ENCODE measurements at regions not wholly inside any gene's neighbourhood (a gene's known extent, or its start where the extent isn't known, plus 50 kb on each side); places are given as distances from the start of the nearest gene placed in this dataset.

DNA sequence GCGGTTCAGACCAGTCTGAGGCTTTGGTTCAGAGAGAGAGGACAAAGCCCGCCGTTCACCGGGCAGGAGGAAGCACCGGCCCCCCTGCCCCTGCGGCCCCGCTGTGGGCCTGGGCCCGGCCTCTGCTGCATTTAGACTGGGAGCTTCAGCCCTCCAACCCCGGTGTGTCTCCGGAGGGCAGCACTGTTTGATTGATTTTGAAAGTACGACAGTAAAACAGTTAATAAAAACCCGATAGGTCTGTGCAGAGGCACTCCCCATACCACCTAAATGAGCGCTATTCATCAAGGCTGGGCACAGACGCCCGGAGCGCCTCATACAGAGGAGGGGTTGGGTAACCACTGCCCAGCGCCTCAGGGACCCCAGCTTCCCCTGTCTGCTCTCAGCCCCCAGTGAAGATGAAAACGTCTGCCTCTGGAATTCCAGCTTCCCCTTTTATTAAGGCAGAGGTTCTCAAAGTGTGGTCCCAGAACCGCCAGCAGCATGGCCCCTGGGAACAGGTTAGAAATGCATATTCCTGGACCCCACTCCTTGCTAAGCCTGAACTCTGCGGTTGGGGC is 256.7 kb upstream of the TLE3 start:
- TF ChIP-seq, protein P1, sequence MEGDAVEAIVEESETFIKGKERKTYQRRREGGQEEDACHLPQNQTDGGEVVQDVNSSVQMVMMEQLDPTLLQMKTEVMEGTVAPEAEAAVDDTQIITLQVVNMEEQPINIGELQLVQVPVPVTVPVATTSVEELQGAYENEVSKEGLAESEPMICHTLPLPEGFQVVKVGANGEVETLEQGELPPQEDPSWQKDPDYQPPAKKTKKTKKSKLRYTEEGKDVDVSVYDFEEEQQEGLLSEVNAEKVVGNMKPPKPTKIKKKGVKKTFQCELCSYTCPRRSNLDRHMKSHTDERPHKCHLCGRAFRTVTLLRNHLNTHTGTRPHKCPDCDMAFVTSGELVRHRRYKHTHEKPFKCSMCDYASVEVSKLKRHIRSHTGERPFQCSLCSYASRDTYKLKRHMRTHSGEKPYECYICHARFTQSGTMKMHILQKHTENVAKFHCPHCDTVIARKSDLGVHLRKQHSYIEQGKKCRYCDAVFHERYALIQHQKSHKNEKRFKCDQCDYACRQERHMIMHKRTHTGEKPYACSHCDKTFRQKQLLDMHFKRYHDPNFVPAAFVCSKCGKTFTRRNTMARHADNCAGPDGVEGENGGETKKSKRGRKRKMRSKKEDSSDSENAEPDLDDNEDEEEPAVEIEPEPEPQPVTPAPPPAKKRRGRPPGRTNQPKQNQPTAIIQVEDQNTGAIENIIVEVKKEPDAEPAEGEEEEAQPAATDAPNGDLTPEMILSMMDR (IDR thresholded peaks at IDR 0.05), result no peak

DNA sequence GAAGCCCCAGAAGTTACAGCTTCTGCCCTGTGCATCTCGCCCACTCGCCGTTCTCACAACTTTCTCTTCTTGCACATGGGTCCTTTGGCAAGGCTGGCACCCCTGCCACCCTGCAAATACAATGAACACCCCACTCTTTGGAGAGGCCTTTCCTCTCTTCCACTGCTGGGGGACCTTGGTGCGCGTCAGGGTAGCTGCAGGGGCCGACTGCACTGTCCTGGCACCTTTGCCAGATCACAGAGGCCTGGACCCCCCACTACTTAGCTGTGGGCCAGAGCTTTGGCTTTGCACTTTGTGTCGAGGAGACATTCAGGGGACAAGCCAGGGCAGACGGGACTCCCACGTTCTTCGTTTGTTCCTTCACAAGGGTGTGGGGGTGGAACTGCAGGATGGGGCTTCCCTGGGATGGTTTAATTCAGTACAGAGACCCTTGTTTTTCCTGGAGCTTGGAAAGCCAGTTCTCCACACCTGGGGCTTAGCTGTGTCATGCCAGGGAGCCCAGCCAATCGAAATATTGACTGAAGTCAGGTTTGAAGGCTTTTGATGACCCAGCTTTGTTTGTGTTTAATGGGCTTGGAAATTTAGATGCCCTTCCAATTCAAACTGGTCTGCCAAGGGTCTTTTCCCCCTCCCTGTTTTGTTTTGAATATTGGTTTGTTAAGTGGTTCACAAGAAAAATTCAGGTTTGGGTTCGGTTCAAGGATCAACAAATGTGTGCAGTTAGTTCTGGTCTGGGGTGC is 256.1 kb upstream of the TLE3 start:
- TF ChIP-seq, protein P1 (IDR thresholded peaks at IDR 0.05), result no peak

DNA sequence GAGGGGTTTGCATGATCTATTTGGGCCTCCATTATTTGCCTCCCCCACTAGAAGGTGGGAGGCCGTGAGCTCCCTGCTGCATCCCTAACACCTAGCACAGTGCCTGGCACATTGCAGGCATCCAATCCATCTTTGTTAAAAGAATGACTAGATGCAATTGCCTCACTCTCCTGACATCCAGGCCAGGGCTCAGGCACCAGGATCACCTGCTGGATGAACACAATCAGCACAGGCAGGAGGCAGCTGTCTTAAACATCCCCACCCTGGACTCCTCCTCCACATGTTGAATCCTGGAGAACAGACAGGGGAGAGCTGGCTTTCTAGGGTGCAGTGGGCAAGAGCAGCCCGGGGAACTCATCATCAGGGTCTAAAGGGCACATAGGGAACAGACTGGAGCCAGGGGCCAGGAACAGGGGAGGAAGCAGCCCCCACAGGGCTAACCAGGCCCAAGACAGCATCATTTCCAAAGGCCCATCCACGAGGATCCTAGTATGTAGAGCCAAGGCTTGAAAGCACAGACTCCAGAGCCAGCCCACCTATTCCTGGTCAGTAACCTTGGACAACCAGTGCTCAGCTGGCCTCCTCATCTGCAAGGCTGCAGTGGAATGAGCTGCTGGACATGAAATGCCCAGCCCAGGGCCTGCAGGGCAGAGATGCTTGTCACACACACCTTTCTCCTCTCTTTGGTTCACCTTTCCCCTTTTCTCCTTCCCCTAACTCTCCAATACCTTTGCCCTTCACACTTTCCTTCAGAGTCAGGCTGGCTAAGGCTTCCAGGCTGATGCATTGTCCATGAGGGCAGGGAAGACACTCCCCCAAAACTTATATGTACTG is 254.4 kb upstream of the TLE3 start:
- TF ChIP-seq, protein P1 (IDR thresholded peaks at IDR 0.05), result no peak

DNA sequence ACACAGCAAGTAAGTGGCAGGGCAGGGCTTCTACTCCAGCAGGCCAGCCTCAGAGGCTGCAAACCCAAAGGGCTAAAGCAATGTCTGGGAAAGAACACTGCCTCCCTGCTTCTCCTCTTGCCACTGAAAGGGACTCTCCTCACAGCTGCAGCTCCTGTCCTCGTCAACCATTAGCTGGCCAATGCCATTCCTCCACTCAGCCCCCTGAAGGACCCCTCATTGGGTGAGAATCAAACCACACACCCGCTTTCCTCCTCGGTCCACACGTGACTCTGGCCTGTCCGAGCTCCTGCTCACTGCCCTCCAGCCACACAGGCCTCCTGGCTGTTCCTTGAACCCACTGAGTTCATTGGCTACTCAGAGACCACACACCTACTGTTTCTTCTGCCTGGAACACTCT is 253.7 kb upstream of the TLE3 start:
- TF ChIP-seq, protein P1 (IDR thresholded peaks at IDR 0.05), result no peak

DNA sequence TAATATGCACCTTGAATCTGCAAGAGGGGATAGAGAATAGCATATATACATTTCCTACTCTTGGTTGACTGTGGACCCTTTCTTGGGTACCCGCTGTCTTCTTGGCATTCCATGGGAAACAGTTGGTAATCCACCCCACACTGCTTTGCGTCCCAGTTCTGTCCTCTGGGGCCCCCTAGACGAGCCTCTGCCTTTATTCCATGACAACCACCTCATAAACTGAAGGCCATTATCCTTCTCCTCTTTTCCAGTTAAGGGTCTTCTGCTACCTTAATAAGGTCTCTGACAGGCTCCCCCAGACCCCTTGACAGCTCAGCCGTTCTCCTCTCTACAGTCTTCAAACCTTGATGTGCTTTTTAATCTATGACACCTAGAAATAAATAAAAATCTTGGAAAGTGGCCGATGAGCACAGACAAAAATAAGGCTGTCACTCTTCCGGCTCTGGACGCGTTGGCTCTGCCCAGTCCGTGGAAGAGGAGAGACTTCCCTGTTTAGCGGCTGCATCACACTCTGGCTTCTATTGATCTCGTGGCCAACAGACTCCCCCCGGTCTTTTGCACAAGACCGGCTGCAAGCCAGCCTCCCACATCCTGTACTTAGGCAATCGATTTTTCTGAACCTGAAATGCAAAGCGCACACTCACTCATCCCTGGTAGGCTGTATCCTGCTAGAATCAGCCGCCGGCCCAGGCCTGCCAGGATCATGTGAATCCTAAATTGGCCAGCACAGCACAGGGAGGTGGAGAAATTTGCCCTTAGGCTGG is 251.0 kb upstream of the TLE3 start:
- TF ChIP-seq, protein P1 (IDR thresholded peaks at IDR 0.05), result no peak

DNA sequence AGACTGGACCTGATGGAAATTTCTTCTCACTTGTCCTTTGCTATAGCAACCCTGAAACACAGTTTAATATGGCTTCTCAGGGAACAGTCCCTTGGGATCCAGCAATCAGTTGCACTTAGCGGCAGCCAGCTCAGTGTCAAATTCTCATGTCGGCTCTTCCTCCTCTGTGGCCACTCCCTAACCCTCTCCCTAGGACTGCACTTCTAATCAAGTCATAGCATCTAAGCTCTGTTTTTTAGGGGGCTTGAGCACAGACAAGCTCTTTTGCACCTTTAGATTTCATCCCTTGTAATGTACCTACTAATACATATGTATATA is 250.5 kb upstream of the TLE3 start:
- TF ChIP-seq, protein P1 (IDR thresholded peaks at IDR 0.05), result no peak

All from LNCAP (cell line).